ENCODE measurements at regions not wholly inside any gene's neighbourhood (a gene's known extent, or its start where the extent isn't known, plus 50 kb on each side); places are given as distances from the start of the nearest gene placed in this dataset.

- no peak overlapping the region for H3K27ac ChIP-seq (replicated peaks)
- no peak for DNase-seq (ENCODE audit: low read depth in 1 of 2, low spot score in 1 of 2)
- TF ChIP-seq POLR2AphosphoS5 (IDR thresholded peaks at IDR 0.05; ENCODE audit: low read depth): no peak
- no peak for TF ChIP-seq CTCF (IDR thresholded peaks at IDR 0.05; ENCODE audit: insufficient read depth, low read length)
- no peak for TF ChIP-seq REST (IDR thresholded peaks at IDR 0.05; ENCODE audit: insufficient replicate concordance, low read depth)
- no peak for TF ChIP-seq GABPA (IDR thresholded peaks at IDR 0.05; ENCODE audit: low read depth)
- TF ChIP-seq SPI1 (IDR thresholded peaks at IDR 0.05; ENCODE audit: borderline replicate concordance, low read depth): no peak
- no peak overlapping the region for H3K4me3 ChIP-seq (replicated peaks; ENCODE audit: insufficient read depth, low read length)
- H3K27me3 ChIP-seq (ENCODE audit: insufficient read depth, poor library complexity, severe bottlenecking): no peaks in the 10 kb centered on the region
Observed at GRCh38 chr12:107356266-107356936, 263.1 kb upstream of the CRY1 start.

GRCh38 chr12:107356937-107357295 is 263.6 kb upstream of the CRY1 start:
- DNase-seq (ENCODE audit: low read depth in 1 of 2, low spot score in 1 of 2): no peak

More at GRCh38 chr12:107356937-107357295, 263.6 kb upstream of the CRY1 start:
- H3K4me3 ChIP-seq (replicated peaks; ENCODE audit: insufficient read depth, low read length): no peak overlapping the region
- no peak overlapping the region for H3K27ac ChIP-seq (replicated peaks)
- no peaks in the 10 kb centered on the region for H3K27me3 ChIP-seq (ENCODE audit: insufficient read depth, poor library complexity, severe bottlenecking)
- TF ChIP-seq CTCF (IDR thresholded peaks at IDR 0.05; ENCODE audit: insufficient read depth, low read length) (no peak), REST (IDR thresholded peaks at IDR 0.05; ENCODE audit: insufficient replicate concordance, low read depth) (no peak), GABPA (IDR thresholded peaks at IDR 0.05; ENCODE audit: low read depth) (no peak), POLR2AphosphoS5 (IDR thresholded peaks at IDR 0.05; ENCODE audit: low read depth) (no peak), SPI1 (IDR thresholded peaks at IDR 0.05; ENCODE audit: borderline replicate concordance, low read depth) (no peak)

Data from HL-60 (cell line).